Fibroblast of villous mesenchyme (primary cell): ENCODE measurements at regions not wholly inside any gene's neighbourhood (a gene's known extent, or its start where the extent isn't known, plus 50 kb on each side); places are given as distances from the start of the nearest gene placed in this dataset.

Source experiments
- DNase-seq: peaks from one replicate; pipeline ENCODE4 v3.0.0-alpha.2; 2010; ENCODE audit warnings: low read depth
- H3K4me3 ChIP-seq: 2 replicates; pipeline ENCODE4 v1.5.1; 2011; ENCODE audit warnings: low read depth, mild to moderate bottlenecking, low read length
- TF ChIP-seq, protein P1 (sequence below): IDR thresholded peaks from 2 replicates; pipeline ENCODE4 v1.5.1; 2012; ENCODE audit warnings: low read depth, mild to moderate bottlenecking, low read length; ENCODE audit not compliant: insufficient read depth

DNA sequence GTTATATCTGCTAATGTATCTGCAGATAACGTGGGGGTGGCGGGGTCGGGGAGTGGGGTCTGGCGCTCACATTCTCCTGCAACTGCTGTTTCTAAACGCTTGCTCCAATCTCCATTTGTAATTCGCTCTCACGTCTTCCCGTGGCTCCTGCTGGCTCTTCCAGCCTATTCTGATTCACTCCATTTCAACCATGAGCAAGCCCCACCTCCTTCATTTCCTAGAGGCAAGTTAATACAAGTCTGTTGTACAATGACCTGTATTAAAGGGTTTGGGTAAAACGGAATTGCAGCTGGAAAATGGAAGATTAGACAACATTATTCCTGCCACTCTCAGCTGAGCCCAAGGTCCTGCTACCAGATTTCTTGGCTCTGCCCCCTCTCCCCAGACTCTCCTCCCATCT, 132.3 kb downstream of the CSNK2A3 start:
- no peak overlapping the region for H3K4me3 ChIP-seq
- DNase-seq, result no peak
- TF ChIP-seq, protein P1, sequence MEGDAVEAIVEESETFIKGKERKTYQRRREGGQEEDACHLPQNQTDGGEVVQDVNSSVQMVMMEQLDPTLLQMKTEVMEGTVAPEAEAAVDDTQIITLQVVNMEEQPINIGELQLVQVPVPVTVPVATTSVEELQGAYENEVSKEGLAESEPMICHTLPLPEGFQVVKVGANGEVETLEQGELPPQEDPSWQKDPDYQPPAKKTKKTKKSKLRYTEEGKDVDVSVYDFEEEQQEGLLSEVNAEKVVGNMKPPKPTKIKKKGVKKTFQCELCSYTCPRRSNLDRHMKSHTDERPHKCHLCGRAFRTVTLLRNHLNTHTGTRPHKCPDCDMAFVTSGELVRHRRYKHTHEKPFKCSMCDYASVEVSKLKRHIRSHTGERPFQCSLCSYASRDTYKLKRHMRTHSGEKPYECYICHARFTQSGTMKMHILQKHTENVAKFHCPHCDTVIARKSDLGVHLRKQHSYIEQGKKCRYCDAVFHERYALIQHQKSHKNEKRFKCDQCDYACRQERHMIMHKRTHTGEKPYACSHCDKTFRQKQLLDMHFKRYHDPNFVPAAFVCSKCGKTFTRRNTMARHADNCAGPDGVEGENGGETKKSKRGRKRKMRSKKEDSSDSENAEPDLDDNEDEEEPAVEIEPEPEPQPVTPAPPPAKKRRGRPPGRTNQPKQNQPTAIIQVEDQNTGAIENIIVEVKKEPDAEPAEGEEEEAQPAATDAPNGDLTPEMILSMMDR, result no peak

DNA sequence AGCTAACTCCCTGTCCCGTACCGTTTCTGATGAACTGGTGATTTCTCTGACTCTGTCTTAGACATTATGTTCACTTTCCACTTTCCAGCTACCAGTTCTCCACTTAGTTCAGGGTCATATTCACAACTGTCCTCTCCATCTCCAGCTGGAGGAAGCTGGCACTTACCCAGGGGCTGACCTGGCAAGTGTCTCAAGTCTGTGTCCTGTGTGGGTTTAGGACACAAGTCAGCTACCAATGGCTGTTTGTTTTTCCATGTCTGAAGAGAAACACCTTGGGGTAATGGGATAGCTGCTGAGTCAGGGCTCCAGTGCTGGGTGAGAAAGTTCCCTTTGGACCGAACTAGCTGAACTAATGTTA, 134.4 kb downstream of the CSNK2A3 start:
- no peak for DNase-seq
- TF ChIP-seq, protein P1, result no peak
- H3K4me3 ChIP-seq, result no peak overlapping the region

DNA sequence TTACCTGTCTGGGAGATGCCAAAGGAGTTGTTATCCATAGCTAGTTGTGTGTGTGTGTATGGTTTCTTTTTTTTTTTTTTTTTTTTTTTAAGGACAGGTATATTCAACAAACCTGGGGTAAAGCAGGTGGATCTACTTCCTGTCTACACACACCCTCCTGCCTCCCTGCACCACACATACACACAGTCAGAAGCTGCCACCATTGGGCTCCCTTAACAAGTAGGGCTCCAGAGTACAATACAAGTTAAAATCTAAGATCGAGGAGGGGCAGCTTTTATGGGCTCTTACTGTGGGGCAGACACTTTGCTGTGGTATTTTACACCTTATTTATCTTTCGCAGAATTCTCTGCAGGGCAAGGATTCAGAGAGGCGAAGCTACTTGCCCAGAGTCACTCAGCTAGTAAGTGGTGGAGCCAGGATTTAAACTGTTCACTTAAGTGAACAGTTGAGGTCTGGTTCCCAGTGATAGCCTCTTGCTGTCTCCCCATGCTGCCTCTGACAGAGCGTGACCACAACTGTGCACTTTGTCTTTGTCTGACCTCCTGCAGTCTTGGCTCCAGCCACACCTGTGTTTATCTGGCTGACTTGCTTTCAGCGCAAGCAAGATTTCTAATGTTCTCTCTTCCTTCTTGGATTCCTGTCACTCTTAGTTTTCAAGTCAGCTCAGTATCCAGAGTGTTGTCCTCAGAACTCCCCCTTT, 135.0 kb downstream of the CSNK2A3 start:
- no peak for DNase-seq
- TF ChIP-seq, protein P1, result no peak
- no peak overlapping the region for H3K4me3 ChIP-seq

DNA sequence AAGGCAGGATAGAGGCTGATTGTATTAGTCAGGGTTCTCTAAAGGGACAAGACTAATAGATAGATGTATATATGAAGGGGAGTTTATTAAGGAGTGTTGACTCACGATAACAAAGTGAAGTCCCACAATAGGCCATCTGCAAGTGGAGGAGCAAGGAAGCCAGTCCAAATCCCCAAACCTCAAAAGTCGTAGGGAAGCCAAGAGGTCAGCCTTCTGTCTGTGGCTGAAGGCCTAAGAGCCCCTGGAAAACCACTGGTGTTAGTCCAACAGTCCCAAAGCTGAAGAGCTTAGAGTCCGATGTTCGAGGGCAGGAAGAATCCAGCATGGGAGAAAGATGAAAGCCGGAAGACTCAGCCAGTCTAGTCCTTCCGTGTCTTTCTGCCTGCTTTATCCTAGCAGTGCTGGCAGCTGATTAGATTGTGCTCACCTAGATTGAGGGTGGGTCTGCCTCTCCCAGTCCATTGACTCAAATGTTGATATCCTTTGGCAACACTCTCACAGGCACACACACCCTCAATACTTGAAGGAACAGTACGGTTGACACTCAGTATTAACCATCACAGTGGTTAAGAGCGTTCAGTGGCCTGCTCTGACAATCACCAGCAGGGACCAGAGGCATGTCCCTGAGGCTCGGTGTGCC, 135.6 kb downstream of the CSNK2A3 start:
- no peak overlapping the region for H3K4me3 ChIP-seq
- TF ChIP-seq, protein P1, result no peak
- DNase-seq, result no peak

DNA sequence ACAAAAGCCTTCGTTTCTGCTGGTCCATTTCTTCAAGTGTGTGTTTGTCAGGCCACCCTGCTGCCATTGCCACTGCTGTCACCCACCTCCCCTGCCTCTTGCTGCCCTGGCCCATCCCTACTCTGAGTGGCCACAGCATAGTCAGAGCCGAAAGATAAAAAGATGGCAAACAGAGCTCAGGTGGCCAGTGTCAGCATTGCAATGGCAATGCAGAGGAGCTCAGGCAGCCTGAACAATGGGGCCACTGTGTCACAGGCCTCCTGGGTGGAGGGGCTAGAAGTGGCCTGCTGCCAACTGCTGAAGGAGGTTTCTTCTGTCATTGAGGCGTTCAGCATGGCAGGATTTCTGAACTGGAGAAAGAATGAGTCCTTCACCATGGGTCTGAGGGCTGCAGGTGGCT, 137.1 kb downstream of the CSNK2A3 start:
- TF ChIP-seq, protein P1, result no peak
- DNase-seq, result no peak
- H3K4me3 ChIP-seq, result no peak overlapping the region

DNA sequence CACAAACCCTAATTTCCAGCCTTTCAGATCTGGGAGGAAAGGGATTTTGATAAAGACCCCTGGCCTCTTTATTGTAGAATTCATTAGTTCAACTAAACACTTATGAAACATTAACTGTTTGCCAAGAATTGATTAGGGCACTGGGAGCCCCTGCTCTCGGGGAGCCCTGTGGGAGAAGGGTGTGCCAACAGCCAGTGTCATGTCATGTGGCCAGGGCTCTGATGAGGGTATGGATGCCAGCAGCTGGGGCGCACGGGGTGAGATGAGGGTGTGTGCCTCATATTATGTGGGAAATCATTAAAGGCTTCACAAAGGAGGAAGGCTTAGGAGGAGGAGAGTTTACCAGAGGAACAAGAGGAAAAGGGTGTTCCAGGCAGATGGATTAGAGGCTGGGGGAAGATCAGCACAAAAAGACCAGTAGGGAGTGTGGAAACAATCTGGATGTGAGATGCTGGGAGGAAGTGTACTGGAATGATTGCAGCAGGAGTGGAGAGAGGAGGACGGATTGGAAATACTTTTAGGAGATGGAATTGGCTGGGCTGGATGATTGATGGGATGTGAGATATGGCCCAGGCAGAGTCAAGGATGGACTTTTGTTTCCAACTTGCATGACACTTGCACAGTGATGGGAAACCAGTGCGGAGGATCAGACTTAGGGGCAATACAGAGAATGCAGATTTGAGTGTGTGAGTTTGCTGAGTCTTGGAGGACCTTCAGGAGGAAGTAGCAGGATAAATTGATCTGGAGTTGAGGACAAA, 137.8 kb downstream of the CSNK2A3 start:
- no peak overlapping the region for H3K4me3 ChIP-seq
- TF ChIP-seq, protein P1, result no peak

More for the DNA sequence above, 137.8 kb downstream of the CSNK2A3 start:
- DNase-seq, result no peak
